ENCODE measurements at regions not wholly inside any gene's neighbourhood (a gene's known extent, or its start where the extent isn't known, plus 50 kb on each side); places are given as distances from the start of the nearest gene placed in this dataset.

DNA sequence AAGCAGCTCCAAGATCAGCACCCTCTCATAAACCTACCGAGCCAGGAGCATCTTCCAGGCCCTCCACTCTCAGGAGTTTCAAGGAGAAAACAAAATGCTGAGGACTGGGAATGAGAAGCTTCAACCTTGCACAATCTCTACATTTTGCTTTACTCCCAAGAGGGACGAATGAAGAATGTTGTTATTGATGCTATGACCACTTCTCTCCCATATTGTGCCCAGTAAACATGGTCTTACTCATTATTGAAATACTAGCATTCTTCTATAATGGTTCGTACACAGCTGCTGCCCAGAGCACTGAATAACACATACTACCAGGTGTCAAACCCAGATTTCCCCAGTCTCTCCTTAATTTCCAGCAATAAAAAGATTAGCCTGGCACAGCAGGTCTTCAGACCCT, 63.4 kb upstream of the BET1 start:
- Histone ChIP-seq H2BK120ac (ENCODE audit: low read depth, low read length) (no peak overlapping the region), H3K4ac (ENCODE audit: low read depth, low read length) (no peak overlapping the region), H3K27ac (ENCODE audit: insufficient read depth, low read length) (no peak overlapping the region), H2BK20ac (ENCODE audit: low read depth, low read length) (no peak overlapping the region), H3K18ac (ENCODE audit: low read depth, low read length) (peak overlapping the region; percentile 57; the same call in 1 of the 2 replicates), H3K36me3 (ENCODE audit: control insufficient read depth, insufficient read depth, low read length) (no peaks in the 10 kb centered on the region), H2AK9ac (replicated peaks; ENCODE audit: low read depth, low read length, poor library complexity) (no peak overlapping the region), H3K9ac (ENCODE audit: low read depth, low read length) (no peak overlapping the region), H2AFZ (replicated peaks; ENCODE audit: low read length, poor library complexity) (no peak overlapping the region), H3K4me3 (ENCODE audit: insufficient read depth, low read depth, low read length) (no peak overlapping the region), H3K79me1 (ENCODE audit: low read depth in 1 of 2, low read length in 2 of 2) (no peaks in the 10 kb centered on the region), H3K14ac (replicated peaks; ENCODE audit: low read depth, low read length) (no peak overlapping the region), H3K4me1 (ENCODE audit: control insufficient read depth, insufficient read depth, low read length) (peaks cover 8% of the 10 kb centered on the region; the same call in 1 of the 2 replicates), H4K8ac (ENCODE audit: low read depth in 2 of 2, low read length in 2 of 2) (no peak overlapping the region), H2BK5ac (ENCODE audit: low read depth, low read length, poor library complexity, severe bottlenecking) (peak overlapping the region; percentile 20), H3K23ac (ENCODE audit: low read depth, low read length) (no peak overlapping the region), H4K20me1 (ENCODE audit: insufficient read depth, low read length) (no peaks in the 10 kb centered on the region), H3K27me3 (ENCODE audit: control insufficient read depth, insufficient read depth, low read length) (no peaks in the 10 kb centered on the region), H3K56ac (ENCODE audit: extremely low read depth, insufficient read depth, low read length) (no peak overlapping the region), H3K9me1 (ENCODE audit: insufficient read depth, low read length) (peaks cover 3% of the 10 kb centered on the region), H2AK5ac (ENCODE audit: low read depth, low read length) (0 out of 2 replicates have a peak overlapping the region, but pooled peaks have one; percentile 21), H3K9me3 (ENCODE audit: control insufficient read depth, insufficient read depth, low read length) (no peaks in the 10 kb centered on the region), H3K4me2 (ENCODE audit: low read depth, low read length) (no peak overlapping the region), H4K91ac (ENCODE audit: insufficient read depth, low read depth, low read length) (no peak overlapping the region), H4K5ac (ENCODE audit: low read depth, low read length) (peak overlapping the region; percentile 39; the same call in 1 of the 2 replicates), H2BK15ac (ENCODE audit: low read depth, low read length) (0 out of 3 replicates have a peak overlapping the region, but pooled peaks have one; percentile 65)
- TF ChIP-seq BHLHE40 (IDR thresholded peaks at IDR 0.05; ENCODE audit: low read depth, low read length) (no peak), POLR2A (IDR thresholded peaks at IDR 0.05; ENCODE audit: low read depth, low read length) (no peak)
- dilution Hi-C loops (cut with HindIII; ENCODE audit: low sequenced_read_pairs, unreplicated experiment) = no loop called here
- CTCF ChIA-PET = no interaction called here
- intact Hi-C loops (cut with micrococcal nuclease) = no loop called here
- WGBS, 2 experiments (ENCODE audit: extremely low coverage in 2 of 2, insufficient read length in 1 of 2) = no CpG with 5 or more reads among the region's 3 CpGs
- DNase-seq (peak; percentile 18), ATAC-seq (ENCODE audit: low read depth) (no peak)
- no TSS peak for BruUV-seq (replicated peaks)
- in situ Hi-C loops (cut with MboI; ENCODE audit: low sequenced_read_pairs) = no loop called here
- POLR2A ChIA-PET (ENCODE audit: unreplicated experiment) = no interaction called here

All from IMR-90 (cell line).